CD4-positive, CD25-positive, alpha-beta regulatory T cell (primary cell): ENCODE measurements at regions not wholly inside any gene's neighbourhood (a gene's known extent, or its start where the extent isn't known, plus 50 kb on each side); places are given as distances from the start of the nearest gene placed in this dataset.
"Not testable (repeated sequence)": the region's sequence is repeated elsewhere in the genome, so short reads cannot be mapped to it uniquely, and the experiment has no call there.

Source experiments
- ATAC-seq, 2 donors: fragments of 150-1000 bp; cut with Tn5 transposase; one replicate each; pipeline ENCODE4 v1.10.0; 2021; ENCODE audit warnings: low read depth in 2 of 2, moderate number of reproducible peaks in 2 of 2, moderate library complexity in 1 of 2
- DNase-seq, 3 donors: peaks; one replicate each; pipeline versions ENCODE4 v3.0.0 to v3.0.0-alpha.2; 2012 to 2022; ENCODE audit warnings: mixed read lengths in 1 of 3
- H3K27ac ChIP-seq: one replicate; pipeline ENCODE4 v1.7.0; 2013; ENCODE audit warnings: mild to moderate bottlenecking, low read length; ENCODE audit not compliant: insufficient read depth, poor library complexity, severe bottlenecking
- H3K27me3 ChIP-seq: one replicate; pipeline ENCODE4 v1.7.0; 2013; ENCODE audit warnings: low read length; ENCODE audit not compliant: control insufficient read depth, insufficient read depth
- H3K36me3 ChIP-seq: one replicate; pipeline ENCODE4 v1.7.0; 2013; ENCODE audit warnings: mild to moderate bottlenecking, low read length, moderate library complexity; ENCODE audit not compliant: control insufficient read depth, insufficient read depth
- H3K4me1 ChIP-seq: 2 replicates; pipeline ENCODE4 v1.7.0; 2013; ENCODE audit warnings: mild to moderate bottlenecking, low read length; ENCODE audit not compliant: insufficient read depth, control insufficient read depth, poor library complexity, severe bottlenecking
- H3K4me3 ChIP-seq: one replicate; pipeline ENCODE4 v1.7.0; 2013; ENCODE audit warnings: low read depth, mild to moderate bottlenecking, low read length, moderate library complexity
- H3K9me3 ChIP-seq, 2 experiments: 1 replicate in 1 of 2; 2 replicates in 1 of 2; pipeline ENCODE4 v1.7.0; 2013; ENCODE audit warnings: low read length in 2 of 2, mild to moderate bottlenecking in 1 of 2, moderate library complexity in 1 of 2; ENCODE audit not compliant: control insufficient read depth in 2 of 2
- H3K27ac Mint-ChIP-seq, 3 donors: one replicate each; pipeline ENCODE4 v1.8.0; 2020 to 2022; ENCODE audit warnings: mild to moderate bottlenecking in 3 of 3, mixed read lengths in 3 of 3, moderate library complexity in 2 of 3
- H3K27me3 Mint-ChIP-seq: one replicate; pipeline ENCODE4 v1.8.0; 2022; ENCODE audit warnings: mild to moderate bottlenecking, mixed read lengths
- H3K36me3 Mint-ChIP-seq: one replicate; pipeline ENCODE4 v1.8.0; 2020; ENCODE audit warnings: mixed read lengths
- H3K4me1 Mint-ChIP-seq, 4 donors: one replicate each; pipeline ENCODE4 v1.8.0; 2020 to 2022; ENCODE audit warnings: mixed read lengths in 4 of 4, mild to moderate bottlenecking in 1 of 4
- H3K4me3 Mint-ChIP-seq, 4 donors: one replicate each; pipeline ENCODE4 v1.8.0; 2020 to 2022; ENCODE audit warnings: mild to moderate bottlenecking in 4 of 4, mixed read lengths in 4 of 4, moderate library complexity in 3 of 4
- H3K9me3 Mint-ChIP-seq, 7 donors: one replicate each; pipeline ENCODE4 v1.8.0; 2020 to 2022; ENCODE audit warnings: mixed read lengths in 7 of 7, mild to moderate bottlenecking in 3 of 7, moderate library complexity in 2 of 7

- H3K36me3 Mint-ChIP-seq, H3K4me1 Mint-ChIP-seq, H3K4me1 ChIP-seq, H3K27me3 ChIP-seq, H3K9me3 Mint-ChIP-seq, H3K27ac ChIP-seq, H3K4me3 ChIP-seq, H3K9me3 ChIP-seq, ATAC-seq, H3K36me3 ChIP-seq, H3K27me3 Mint-ChIP-seq, H3K27ac Mint-ChIP-seq, H3K4me3 Mint-ChIP-seq: not testable (repeated sequence)
- peak in 1 of 3 donors; percentile 7 for DNase-seq
These were observed 321.5 kb downstream of the THBS2 start for GRCh38 chr6:168932171-168932570.

- not testable (repeated sequence) for H3K27ac ChIP-seq
These were observed 322.6 kb downstream of the THBS2 start for GRCh38 chr6:168931072-168931471.

GRCh38 chr6:168929871-168930450 is 323.7 kb downstream of the THBS2 start:
- Mint-ChIP-seq H3K27ac (no peak overlapping the region), H3K4me1 (peaks cover 0 to 2% (median 0%) of the 10 kb centered on the region in 4 donors), H3K27me3 (peaks cover 5% of the 10 kb centered on the region), H3K4me3 (no peak overlapping the region), H3K36me3 (no peaks in the 10 kb centered on the region), H3K9me3 (peaks cover 0 to 3% (median 0%) of the 10 kb centered on the region in 7 donors)
- DNase-seq (no peak), ATAC-seq (no peak)
- Histone ChIP-seq H3K27me3 (no peaks in the 10 kb centered on the region), H3K4me3 (no peak overlapping the region), H3K36me3 (no peaks in the 10 kb centered on the region), H3K4me1 (no peaks in the 10 kb centered on the region), H3K27ac (no peak overlapping the region), H3K9me3 (no peaks in the 10 kb centered on the region)

More at GRCh38 chr6:168931072-168931471, 322.6 kb downstream of the THBS2 start:
- not testable (repeated sequence) for H3K27me3 ChIP-seq, H3K9me3 Mint-ChIP-seq, H3K27ac Mint-ChIP-seq, H3K9me3 ChIP-seq, ATAC-seq, H3K27me3 Mint-ChIP-seq, H3K4me3 Mint-ChIP-seq, H3K36me3 ChIP-seq, H3K4me1 ChIP-seq, H3K4me1 Mint-ChIP-seq, H3K4me3 ChIP-seq, H3K36me3 Mint-ChIP-seq
- DNase-seq = peak in 1 of 3 donors; percentile 4

- Histone ChIP-seq H3K36me3 (no peaks in the 10 kb centered on the region), H3K27ac (no peak overlapping the region), H3K27me3 (no peaks in the 10 kb centered on the region), H3K4me1 (no peaks in the 10 kb centered on the region), H3K9me3 (no peaks in the 10 kb centered on the region), H3K4me3 (no peak overlapping the region)
- ATAC-seq (no peak), DNase-seq (no peak)
- Mint-ChIP-seq H3K27ac (no peak overlapping the region), H3K4me3 (no peak overlapping the region), H3K9me3 (peaks cover 0 to 3% (median 0%) of the 10 kb centered on the region in 7 donors), H3K36me3 (no peaks in the 10 kb centered on the region), H3K27me3 (peaks cover 4% of the 10 kb centered on the region), H3K4me1 (no peaks in the 10 kb centered on the region)
These were observed 325.6 kb downstream of the THBS2 start for GRCh38 chr6:168928012-168928411.

GRCh38 chr6:168927026-168927425 is 326.6 kb downstream of the THBS2 start:
- Mint-ChIP-seq H3K4me3 (no peak overlapping the region), H3K9me3 (peaks cover 0 to 3% (median 0%) of the 10 kb centered on the region in 7 donors), H3K4me1 (no peaks in the 10 kb centered on the region), H3K36me3 (no peaks in the 10 kb centered on the region), H3K27me3 (peaks cover 4% of the 10 kb centered on the region), H3K27ac (no peak overlapping the region)
- no peaks in the 10 kb centered on the region for H3K9me3 ChIP-seq
- H3K27me3 ChIP-seq = no peaks in the 10 kb centered on the region
- H3K36me3 ChIP-seq = no peaks in the 10 kb centered on the region
- no peak overlapping the region for H3K27ac ChIP-seq
- no peak overlapping the region for H3K4me3 ChIP-seq
- no peak for DNase-seq
- H3K4me1 ChIP-seq = no peaks in the 10 kb centered on the region
- ATAC-seq = no peak

- peaks cover 0 to 3% (median 0%) of the 10 kb centered on the region in 7 donors for H3K9me3 Mint-ChIP-seq
- no peak overlapping the region for H3K4me3 Mint-ChIP-seq
- ATAC-seq = no peak
- H3K36me3 Mint-ChIP-seq = no peaks in the 10 kb centered on the region
- DNase-seq = no peak
- peak overlapping the region in 2 of 3 donors; percentile 3 to 29 for H3K27ac Mint-ChIP-seq
- Histone ChIP-seq H3K9me3 (no peaks in the 10 kb centered on the region), H3K4me3 (no peak overlapping the region), H3K36me3 (no peaks in the 10 kb centered on the region), H3K4me1 (no peaks in the 10 kb centered on the region), H3K27me3 (no peaks in the 10 kb centered on the region), H3K27ac (no peak overlapping the region)
- no peaks in the 10 kb centered on the region for H3K4me1 Mint-ChIP-seq
- H3K27me3 Mint-ChIP-seq = peaks cover 4% of the 10 kb centered on the region
These were observed 327.3 kb downstream of the THBS2 start for GRCh38 chr6:168926306-168926705.

- DNase-seq (no peak), ATAC-seq (no peak)
- no peaks in the 10 kb centered on the region for H3K27me3 ChIP-seq
- no peak overlapping the region for H3K27ac ChIP-seq
- H3K36me3 ChIP-seq = no peaks in the 10 kb centered on the region
- H3K9me3 Mint-ChIP-seq = peaks cover 0 to 3% (median 0%) of the 10 kb centered on the region in 7 donors
- H3K4me3 ChIP-seq = no peak overlapping the region
- H3K27me3 Mint-ChIP-seq = peaks cover 4% of the 10 kb centered on the region
- H3K36me3 Mint-ChIP-seq = no peaks in the 10 kb centered on the region
- H3K4me1 Mint-ChIP-seq = no peaks in the 10 kb centered on the region
- H3K4me3 Mint-ChIP-seq = peak overlapping the region in 1 of 4 donors; percentile 68
- H3K9me3 ChIP-seq = no peaks in the 10 kb centered on the region
- peak overlapping the region in 1 of 3 donors; percentile 3 for H3K27ac Mint-ChIP-seq
- no peaks in the 10 kb centered on the region for H3K4me1 ChIP-seq
These were observed 328.0 kb downstream of the THBS2 start for GRCh38 chr6:168925671-168926070.

- Mint-ChIP-seq H3K27ac (no peak overlapping the region), H3K27me3 (peaks cover 4% of the 10 kb centered on the region), H3K4me3 (no peak overlapping the region), H3K36me3 (no peaks in the 10 kb centered on the region), H3K9me3 (peaks cover 0 to 3% (median 0%) of the 10 kb centered on the region in 7 donors), H3K4me1 (no peaks in the 10 kb centered on the region)
- no peak for ATAC-seq
- Histone ChIP-seq H3K27me3 (no peaks in the 10 kb centered on the region), H3K36me3 (no peaks in the 10 kb centered on the region), H3K27ac (no peak overlapping the region), H3K4me3 (no peak overlapping the region), H3K9me3 (no peaks in the 10 kb centered on the region), H3K4me1 (no peaks in the 10 kb centered on the region)
- DNase-seq = no peak
These were observed 330.5 kb downstream of the THBS2 start for GRCh38 chr6:168923171-168923570.
